Skeletal muscle cell (primary cell): ENCODE measurements at regions not wholly inside any gene's neighbourhood (a gene's known extent, or its start where the extent isn't known, plus 50 kb on each side); places are given as distances from the start of the nearest gene placed in this dataset.

Experiments
- DNase-seq: peaks from one replicate; pipeline ENCODE4 v3.0.0-alpha.2; 2010; ENCODE audit warnings: low read depth
- H3K4me3 ChIP-seq: 2 replicates; pipeline ENCODE4 v1.5.1; 2011; ENCODE audit warnings: low read depth, mild to moderate bottlenecking, control low read depth, low read length, moderate library complexity

- DNase-seq: no peak
- no peak overlapping the region for H3K4me3 ChIP-seq
These were observed 86.2 kb upstream of the HAAO start for GRCh38 chr2:42878581-42878980.

GRCh38 chr2:42877936-42878335 lies 85.6 kb upstream of the HAAO start:
- H3K4me3 ChIP-seq: no peak overlapping the region
- DNase-seq: no peak

DNA sequence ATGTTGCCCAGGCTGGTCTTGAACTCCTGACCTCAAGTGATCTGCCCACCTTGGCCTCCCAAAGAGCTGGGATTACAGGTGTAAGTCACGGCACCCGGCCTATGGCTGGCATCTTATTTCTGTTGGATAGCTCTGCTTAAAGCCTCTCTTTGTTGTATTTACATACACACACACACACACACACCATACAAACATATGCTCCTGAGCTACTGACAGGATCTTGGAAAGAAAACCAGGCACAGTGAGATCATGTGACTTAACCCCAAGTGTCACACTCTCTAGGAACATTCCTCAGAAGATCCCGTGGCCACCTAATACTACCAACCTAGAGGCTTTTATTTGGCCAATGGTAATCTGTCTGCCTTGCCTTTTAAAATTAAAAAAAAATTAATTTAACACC lies 85.1 kb upstream of the HAAO start:
- H3K4me3 ChIP-seq: no peak overlapping the region
- DNase-seq: no peak

- no peak for DNase-seq
- no peak overlapping the region for H3K4me3 ChIP-seq
These were observed 84.0 kb upstream of the HAAO start for GRCh38 chr2:42876326-42876751.

GRCh38 chr2:42875880-42876279 lies 83.5 kb upstream of the HAAO start:
- no peak for DNase-seq
- H3K4me3 ChIP-seq: no peak overlapping the region

- no peak overlapping the region for H3K4me3 ChIP-seq
- DNase-seq: no peak
These were observed 82.8 kb upstream of the HAAO start for GRCh38 chr2:42874949-42875801.

DNA sequence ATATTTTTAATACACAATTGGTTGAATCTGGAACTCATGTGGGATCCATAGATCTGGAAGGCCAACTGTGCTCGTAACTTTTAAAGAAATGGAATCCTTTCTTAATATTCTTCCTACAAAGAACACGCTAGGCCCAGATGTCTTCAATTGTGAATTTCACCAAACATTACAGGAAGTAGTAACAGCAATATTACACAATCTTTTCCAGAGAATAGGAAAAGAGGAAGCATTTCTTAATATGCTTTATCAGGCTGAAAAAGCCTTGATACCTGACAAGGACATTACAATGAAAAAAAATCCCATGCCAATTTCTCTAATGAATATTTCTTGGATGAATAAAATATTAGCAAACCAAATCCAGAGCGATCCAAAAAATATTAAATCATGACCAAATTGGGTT lies 80.3 kb upstream of the HAAO start:
- no peak overlapping the region for H3K4me3 ChIP-seq
- no peak for DNase-seq

DNA sequence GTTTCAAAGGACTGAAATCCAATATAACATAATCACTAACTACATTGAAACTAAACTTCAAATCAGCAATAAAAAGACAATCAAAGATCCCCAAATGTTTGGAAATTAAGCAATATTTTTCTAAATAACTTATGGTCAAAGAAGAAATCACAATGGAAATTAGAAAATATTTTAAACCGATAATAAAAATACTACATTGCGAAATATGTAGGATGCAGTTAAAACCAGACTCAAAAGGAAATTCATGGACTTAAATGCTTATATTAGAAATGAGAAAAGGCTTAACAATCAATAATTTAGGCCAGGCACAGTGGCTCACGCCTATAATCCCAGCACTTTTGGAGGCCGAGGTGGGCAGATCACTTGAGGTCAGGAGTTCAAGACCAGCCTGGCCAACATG lies 79.0 kb upstream of the HAAO start:
- no peak overlapping the region for H3K4me3 ChIP-seq
- no peak for DNase-seq

DNA sequence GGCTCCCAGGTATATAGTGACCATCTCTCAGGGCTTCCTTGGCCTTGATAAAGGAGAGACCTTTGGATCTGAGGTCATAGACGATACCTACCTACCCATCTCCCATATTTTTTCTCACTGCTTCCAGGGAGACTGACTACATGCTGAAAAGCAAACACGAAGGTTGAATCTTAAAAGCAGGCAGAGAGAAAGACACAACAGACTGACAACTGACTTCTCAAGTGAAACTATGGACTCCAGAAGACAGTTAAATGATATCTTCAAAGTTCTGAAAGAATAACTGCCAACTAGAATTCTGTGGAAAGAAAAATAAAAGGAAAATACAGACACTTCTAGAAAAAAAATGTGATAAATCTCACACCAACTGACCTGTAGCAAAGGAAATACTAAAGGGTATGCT lies 76.5 kb upstream of the HAAO start:
- H3K4me3 ChIP-seq: no peak overlapping the region
- no peak for DNase-seq

GRCh38 chr2:42868096-42868495 lies 75.7 kb upstream of the HAAO start:
- H3K4me3 ChIP-seq: no peak overlapping the region
- no peak for DNase-seq

- DNase-seq: no peak
These were observed 75.0 kb upstream of the HAAO start for GRCh38 chr2:42867093-42868065.

GRCh38 chr2:42865884-42866881 lies 73.8 kb upstream of the HAAO start:
- H3K4me3 ChIP-seq: no peak overlapping the region
- no peak for DNase-seq

More at GRCh38 chr2:42867093-42868065, 75.0 kb upstream of the HAAO start:
- H3K4me3 ChIP-seq: no peak overlapping the region

DNA sequence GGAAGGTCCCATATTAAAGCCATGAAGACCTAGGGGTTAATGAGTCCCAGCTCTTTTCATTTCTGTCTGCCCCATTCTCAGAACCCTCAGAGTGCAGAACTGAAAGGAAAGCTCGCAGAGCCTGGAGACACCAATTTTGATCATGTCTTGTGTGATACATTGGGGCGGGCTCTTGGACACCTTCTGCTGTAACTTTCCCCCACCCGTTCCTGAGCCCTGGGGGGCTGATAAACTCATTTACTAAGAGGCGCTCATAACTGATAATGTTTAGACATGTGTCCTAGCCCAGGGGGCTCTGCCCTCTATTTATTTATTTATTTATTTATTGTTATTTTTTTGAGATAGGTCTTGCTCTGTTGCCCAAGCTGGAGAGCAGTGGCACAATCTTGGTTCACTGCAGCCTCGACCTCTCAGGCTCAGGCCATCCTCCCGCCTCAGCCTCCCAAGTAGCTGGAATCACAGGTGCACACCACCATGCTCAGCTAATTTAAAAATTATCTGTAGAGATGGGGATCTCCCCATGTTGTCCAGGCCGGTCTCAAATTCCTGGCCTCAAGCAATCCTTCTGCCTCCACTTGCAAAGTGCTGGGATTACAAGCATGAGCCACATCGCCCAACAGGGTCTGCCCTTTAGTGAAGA lies 72.4 kb upstream of the HAAO start:
- H3K4me3 ChIP-seq: no peak overlapping the region
- DNase-seq: no peak

DNA sequence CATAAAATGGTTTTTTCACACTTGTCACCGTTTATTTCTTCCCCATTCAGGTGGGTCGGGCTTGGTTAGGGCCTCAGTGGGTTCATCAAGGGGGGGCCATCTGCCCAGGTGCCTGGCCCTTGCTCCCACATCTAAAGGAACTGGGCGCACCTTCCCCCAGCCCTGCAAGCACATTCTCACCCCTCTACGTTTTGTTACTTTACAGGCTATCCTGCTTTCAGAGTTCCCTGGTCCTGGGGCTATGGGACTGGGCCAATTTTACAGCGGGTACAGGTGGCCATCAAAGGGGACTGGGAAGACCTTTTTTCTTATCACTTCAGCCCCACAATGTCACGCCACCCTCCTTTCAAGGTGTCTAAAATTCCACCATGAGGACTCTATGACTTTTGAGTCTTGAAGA lies 71.8 kb upstream of the HAAO start:
- DNase-seq: no peak
- H3K4me3 ChIP-seq: no peak overlapping the region

DNA sequence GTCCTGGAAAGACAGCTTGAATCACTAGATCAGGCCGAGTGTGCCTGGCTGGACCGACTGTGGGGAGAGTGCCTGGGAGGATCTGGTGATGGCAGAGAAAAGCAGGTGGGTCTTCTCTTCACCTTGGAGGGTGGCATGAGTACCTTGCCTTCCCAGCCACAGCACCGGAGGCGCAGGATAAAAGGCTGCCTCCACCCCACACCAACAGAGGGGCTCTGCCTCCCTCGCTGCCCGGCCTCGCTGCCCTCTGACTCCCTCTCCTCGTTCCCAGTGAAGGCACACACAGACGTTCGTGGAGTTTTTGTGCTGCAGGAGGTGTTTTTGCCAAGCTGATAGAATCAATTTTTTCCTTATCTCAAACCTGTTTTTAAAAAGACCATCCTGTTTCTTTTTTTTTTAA lies 71.4 kb upstream of the HAAO start:
- no peak overlapping the region for H3K4me3 ChIP-seq
- no peak for DNase-seq

DNA sequence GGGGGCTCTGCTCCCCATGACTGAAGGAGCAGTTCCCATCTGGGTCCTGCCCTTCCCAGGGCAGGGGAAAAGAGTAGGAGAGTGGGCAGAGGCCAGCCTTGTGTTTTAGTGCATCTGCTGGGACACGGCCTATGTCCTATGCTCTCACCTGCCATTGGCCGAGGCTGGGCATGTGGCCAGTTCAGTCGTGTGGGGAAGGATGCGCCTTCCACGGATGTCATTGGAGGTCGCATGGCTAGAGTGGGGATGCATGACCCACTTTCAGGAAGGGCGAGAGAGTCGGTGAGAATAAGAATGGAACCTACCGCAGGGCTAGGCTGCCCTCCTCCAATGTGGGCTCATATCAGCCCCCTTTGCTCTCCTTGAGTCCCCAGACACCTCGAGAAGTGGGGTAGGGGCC lies 70.9 kb upstream of the HAAO start:
- DNase-seq: no peak
- H3K4me3 ChIP-seq: no peak overlapping the region

- H3K4me3 ChIP-seq: no peak overlapping the region
- DNase-seq: no peak
These were observed 70.3 kb upstream of the HAAO start for GRCh38 chr2:42862669-42863185.

- H3K4me3 ChIP-seq: no peak overlapping the region
- DNase-seq: no peak
These were observed 68.9 kb upstream of the HAAO start for GRCh38 chr2:42861321-42861720.
